Loucy (cell line): ENCODE measurements at regions not wholly inside any gene's neighbourhood (a gene's known extent, or its start where the extent isn't known, plus 50 kb on each side); places are given as distances from the start of the nearest gene placed in this dataset.

Source experiments
- EZH2phosphoT487 ChIP-seq: fragments of 200-600 bp; IDR thresholded peaks from 2 replicates; pipeline ENCODE4 v1.6.1; 2018; ENCODE audit warnings: antibody characterized with exemption, mild to moderate bottlenecking, moderate library complexity, borderline replicate concordance
- TF ChIP-seq, protein P1 (sequence below): fragments of 200-600 bp; sonication (generic); conservative IDR thresholded peaks from 2 replicates; pipeline ENCODE4 v1.5.1; 2014; ENCODE audit warnings: mild to moderate bottlenecking, antibody characterized with exemption, low read length

GRCh38 chr6:106757267-106757666 lies 127.9 kb downstream of the QRSL1 start:
- TF ChIP-seq, protein P1, sequence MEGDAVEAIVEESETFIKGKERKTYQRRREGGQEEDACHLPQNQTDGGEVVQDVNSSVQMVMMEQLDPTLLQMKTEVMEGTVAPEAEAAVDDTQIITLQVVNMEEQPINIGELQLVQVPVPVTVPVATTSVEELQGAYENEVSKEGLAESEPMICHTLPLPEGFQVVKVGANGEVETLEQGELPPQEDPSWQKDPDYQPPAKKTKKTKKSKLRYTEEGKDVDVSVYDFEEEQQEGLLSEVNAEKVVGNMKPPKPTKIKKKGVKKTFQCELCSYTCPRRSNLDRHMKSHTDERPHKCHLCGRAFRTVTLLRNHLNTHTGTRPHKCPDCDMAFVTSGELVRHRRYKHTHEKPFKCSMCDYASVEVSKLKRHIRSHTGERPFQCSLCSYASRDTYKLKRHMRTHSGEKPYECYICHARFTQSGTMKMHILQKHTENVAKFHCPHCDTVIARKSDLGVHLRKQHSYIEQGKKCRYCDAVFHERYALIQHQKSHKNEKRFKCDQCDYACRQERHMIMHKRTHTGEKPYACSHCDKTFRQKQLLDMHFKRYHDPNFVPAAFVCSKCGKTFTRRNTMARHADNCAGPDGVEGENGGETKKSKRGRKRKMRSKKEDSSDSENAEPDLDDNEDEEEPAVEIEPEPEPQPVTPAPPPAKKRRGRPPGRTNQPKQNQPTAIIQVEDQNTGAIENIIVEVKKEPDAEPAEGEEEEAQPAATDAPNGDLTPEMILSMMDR, result no peak
- no peak for TF ChIP-seq EZH2phosphoT487
